ENCODE measurements at regions not wholly inside any gene's neighbourhood (a gene's known extent, or its start where the extent isn't known, plus 50 kb on each side); places are given as distances from the start of the nearest gene placed in this dataset.

DNA sequence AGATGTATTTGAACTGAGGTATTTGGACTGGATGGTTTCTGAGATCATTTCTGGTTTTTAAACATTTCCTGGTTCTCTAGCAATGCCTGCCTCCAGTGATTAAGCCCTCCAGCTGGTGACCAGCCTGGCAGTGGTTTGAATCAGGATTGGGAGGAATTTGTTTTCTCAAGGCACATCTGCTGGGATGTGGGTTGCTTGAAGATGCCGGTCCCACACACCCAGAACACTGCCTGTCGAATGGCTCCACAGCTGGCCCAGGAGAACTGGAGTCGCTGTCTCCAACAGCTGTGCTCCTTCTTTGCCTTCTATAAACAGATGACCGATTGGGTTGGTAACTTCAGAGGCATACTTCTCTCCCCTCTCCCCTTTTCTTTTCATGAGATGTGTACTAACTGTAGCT, 258.0 kb upstream of the DDHD1 start:
- Histone ChIP-seq H3K27ac (ENCODE audit: low read depth, low read length) (no peak overlapping the region), H3K18ac (ENCODE audit: extremely low read depth, low read length) (no peak overlapping the region), H3K79me2 (ENCODE audit: control insufficient read depth in 1 of 2, insufficient read depth in 2 of 2, low read length in 2 of 2) (no peaks in the 10 kb centered on the region), H4K5ac (ENCODE audit: insufficient read length, low read depth, low read length) (no peak overlapping the region), H3K27me3 (replicated peaks in 1 of 4; ENCODE audit: control insufficient read depth in 3 of 4, extremely low read depth in 1 of 4, insufficient read depth in 3 of 4, low read length in 3 of 4) (no peaks in the 10 kb centered on the region), H3K36me3 (ENCODE audit: control insufficient read depth in 2 of 4, insufficient read depth in 4 of 4, low read length in 3 of 4) (no peaks in the 10 kb centered on the region), H2BK15ac (ENCODE audit: low read length) (no peak overlapping the region), H2BK5ac (ENCODE audit: low read depth, low read length) (no peak overlapping the region), H2BK12ac (ENCODE audit: low read depth, low read length) (no peak overlapping the region), H4K20me1 (replicated peaks in 1 of 2; ENCODE audit: control insufficient read depth in 1 of 2, insufficient read depth in 2 of 2, low read length in 2 of 2) (no peaks in the 10 kb centered on the region), H3K9ac (replicated peaks in 1 of 4; ENCODE audit: extremely low read depth in 1 of 4, low read depth in 3 of 4, low read length in 3 of 4) (no peak overlapping the region), H3K4me2 (ENCODE audit: insufficient read depth in 1 of 2, low read depth in 2 of 2, low read length in 2 of 2) (no peak overlapping the region), H3K4me1 (replicated peaks in 1 of 4; ENCODE audit: control insufficient read depth in 3 of 4, insufficient read depth in 4 of 4, low read length in 3 of 4) (no peaks in the 10 kb centered on the region), H3K56ac (replicated peaks; ENCODE audit: insufficient read length, low read depth, low read length) (no peak overlapping the region), H3K79me1 (ENCODE audit: low read depth, low read length) (no peaks in the 10 kb centered on the region), H2AFZ (ENCODE audit: low read length) (no peak overlapping the region), H2BK120ac (replicated peaks; ENCODE audit: low read depth, low read length) (no peak overlapping the region), H3K9me3 (ENCODE audit: insufficient read depth in 2 of 2, low read depth in 1 of 2, low read length in 1 of 2) (no peaks in the 10 kb centered on the region), H3K4me3 (ENCODE audit: extremely low read depth in 1 of 4, insufficient read depth in 2 of 4, low read depth in 3 of 4, low read length in 4 of 4) (no peak overlapping the region), H2BK20ac (ENCODE audit: low read length) (no peak overlapping the region), H2AK5ac (ENCODE audit: low read depth, low read length) (no peak overlapping the region), H3K4ac (replicated peaks; ENCODE audit: insufficient read length, low read depth, low read length) (no peak overlapping the region), H3K14ac (ENCODE audit: insufficient read length) (no peak overlapping the region), H4K8ac (ENCODE audit: extremely low read depth, insufficient read depth, low read length) (no peak overlapping the region), H3K23me2 (ENCODE audit: low read depth, low read length) (no peaks in the 10 kb centered on the region), H4K91ac (replicated peaks; ENCODE audit: insufficient read length, low read length) (no peak overlapping the region), H3K23ac (ENCODE audit: insufficient read length) (no peak overlapping the region)
- 92% methylated on average over 4 of the region's 4 CpGs; no CpG with 5 or more reads in 1 of the 2 experiments for WGBS, 2 experiments (ENCODE audit: extremely low coverage in 1 of 2, insufficient coverage in 1 of 2, insufficient read length in 1 of 2, insufficient replicate concordance in 2 of 2, low coverage in 1 of 2, low lambda C conversion rate in 2 of 2, missing lambda C conversion rate in 1 of 2)
- ChIA-PET CTCF (ENCODE audit: partially characterized antibody) (interaction anchor here (1.1 to 3.2 kb wide), 5 partner anchors 8 to 927 kb away, joined by 3 to 8 read pairs (median 5); no protein-coding TSS in a partner anchor), POLR2A (ENCODE audit: partially characterized antibody) (no interaction called here)
- no peak for FAIRE-seq
- DNase-seq (ENCODE audit: low read depth in 1 of 2, low spot score in 2 of 2), result no peak
- no peak for TF ChIP-seq EP300 (IDR thresholded peaks at IDR 0.05; ENCODE audit: borderline replicate concordance in 1 of 2, low read depth in 2 of 2, low read length in 2 of 2)
- no peak for TF ChIP-seq CREB1 (IDR thresholded peaks at IDR 0.05)
- no peak for TF ChIP-seq POLR2A (IDR thresholded peaks at IDR 0.05; ENCODE audit: control extremely low read depth in 1 of 2, low read depth in 2 of 2, low read length in 2 of 2)
- no peak for TF ChIP-seq CEBPB (IDR thresholded peaks at IDR 0.05; ENCODE audit: low read depth, low read length)
- no peak for TF ChIP-seq HDAC6 (IDR thresholded peaks at IDR 0.05; ENCODE audit: low read depth, low read length)
- no peak for TF ChIP-seq GTF2F1 (IDR thresholded peaks at IDR 0.05; ENCODE audit: borderline replicate concordance, low read depth, low read length)
- no peak for TF ChIP-seq BCL11A (IDR thresholded peaks at IDR 0.05; ENCODE audit: low read depth in 2 of 2, low read length in 2 of 2)
- TF ChIP-seq SIN3A (conservative IDR thresholded peaks at IDR 0.05 in 1 of 2, IDR thresholded peaks at IDR 0.05 in 1 of 2; ENCODE audit: low read depth in 1 of 2, low read length in 2 of 2), result no peak
- TF ChIP-seq EZH2 (IDR thresholded peaks at IDR 0.05; ENCODE audit: low read depth, low read length, severe bottlenecking), result no peak
- no peak for TF ChIP-seq BACH1 (IDR thresholded peaks at IDR 0.05; ENCODE audit: low read length)
- TF ChIP-seq PHF8 (conservative IDR thresholded peaks at IDR 0.05; ENCODE audit: low read depth, low read length), result no peak
- TF ChIP-seq NANOG (IDR thresholded peaks at IDR 0.05; ENCODE audit: insufficient read depth, low read depth, low read length, poor library complexity, severe bottlenecking), result no peak
- TF ChIP-seq ASH2L (IDR thresholded peaks at IDR 0.05; ENCODE audit: low read length), result no peak
- no peak for TF ChIP-seq SAP30 (IDR thresholded peaks at IDR 0.05; ENCODE audit: insufficient read depth, insufficient replicate concordance, low read length)
- no peak for TF ChIP-seq POU5F1 (IDR thresholded peaks at IDR 0.05; ENCODE audit: low read depth, low read length)
- no peak for TF ChIP-seq SIX5 (IDR thresholded peaks at IDR 0.05; ENCODE audit: low read depth, low read length)

Measured in H1 (cell line).